Neural cell (in vitro differentiated cells): ENCODE measurements at regions not wholly inside any gene's neighbourhood (a gene's known extent, or its start where the extent isn't known, plus 50 kb on each side); places are given as distances from the start of the nearest gene placed in this dataset.

Experiments
- H2AFZ ChIP-seq: fragments of 200-600, 300-800 bp; sonication (generic), shearing (Covaris generic); 2 replicates; pipeline ENCODE4 v1.6.0; 2014; ENCODE audit warnings: low read depth, mild to moderate bottlenecking, antibody characterized with exemption, low read length, moderate library complexity
- H3F3A ChIP-seq: fragments of 200-600 bp; shearing (Covaris generic); 2 replicates; pipeline ENCODE4 v1.6.1; 2016; ENCODE audit warnings: mild to moderate bottlenecking, moderate library complexity, mixed read lengths, antibody characterized with exemption, low read length; ENCODE audit not compliant: insufficient read depth, poor library complexity, severe bottlenecking
- H3K27ac ChIP-seq: fragments of 200-600, 300-800 bp; sonication (generic), shearing (Covaris generic); 2 replicates; pipeline ENCODE4 v1.5.1; 2014; ENCODE audit warnings: mild to moderate bottlenecking, low read length, moderate library complexity
- H3K27me3 ChIP-seq: fragments of 300-800, 200-600 bp; sonication (generic), shearing (Covaris generic); 2 replicates; pipeline ENCODE4 v1.6.0; 2014; ENCODE audit warnings: mild to moderate bottlenecking, low read depth, low read length, moderate library complexity; ENCODE audit not compliant: insufficient read depth
- H3K36me3 ChIP-seq: fragments of 300-800, 200-600 bp; sonication (generic), shearing (Covaris generic); 2 replicates; pipeline ENCODE4 v1.5.1; 2014; ENCODE audit warnings: mild to moderate bottlenecking, antibody characterized with exemption, low read length, moderate library complexity; ENCODE audit not compliant: insufficient read depth
- H3K4me2 ChIP-seq: fragments of 300-800, 200-600 bp; sonication (generic), shearing (Covaris generic); 2 replicates; pipeline ENCODE4 v1.6.0; 2014; ENCODE audit warnings: mild to moderate bottlenecking, low read length
- H3K4me3 ChIP-seq: fragments of 300-800, 200-600 bp; sonication (generic), shearing (Covaris generic); 2 replicates; pipeline ENCODE4 v1.5.1; 2014; ENCODE audit warnings: mild to moderate bottlenecking, low read length, moderate library complexity
- H3K79me2 ChIP-seq: fragments of 200-600 bp; shearing (Covaris generic); replicated peaks from 2 replicates; pipeline ENCODE4 v1.6.0; 2014; ENCODE audit warnings: mild to moderate bottlenecking, low read length, moderate library complexity; ENCODE audit not compliant: insufficient read depth
- H3K9ac ChIP-seq: fragments of 300-800, 200-600 bp; sonication (generic), shearing (Covaris generic); 2 replicates; pipeline ENCODE4 v1.6.1; 2016; ENCODE audit warnings: mild to moderate bottlenecking, low read length, mixed read lengths
- H3K9me2 ChIP-seq: fragments of 200-600 bp; shearing (Covaris generic); 2 replicates; pipeline ENCODE4 v1.6.1; 2016; ENCODE audit warnings: mild to moderate bottlenecking, low read length, mixed read lengths; ENCODE audit not compliant: insufficient read depth
- H3K9me3 ChIP-seq: fragments of 200-600, 300-800 bp; sonication (generic), shearing (Covaris generic); 2 replicates; pipeline ENCODE4 v1.6.1; 2016; ENCODE audit warnings: mild to moderate bottlenecking, mixed run types, low read length, moderate library complexity, mixed read lengths
- H4K20me1 ChIP-seq: fragments of 200-600 bp; shearing (Covaris generic); 2 replicates; pipeline ENCODE4 v1.6.1; 2016; ENCODE audit warnings: mild to moderate bottlenecking, mixed run types; ENCODE audit not compliant: insufficient read depth
- EP300 ChIP-seq: fragments of 450-650 bp; conservative IDR thresholded peaks from 2 replicates; pipeline ENCODE4 v1.6.1; 2014; ENCODE audit warnings: antibody characterized with exemption, mild to moderate bottlenecking, moderate library complexity; ENCODE audit not compliant: poor library complexity, severe bottlenecking
- EZH2 ChIP-seq: fragments of 200-600, 300-800 bp; shearing (Covaris generic), sonication (generic); IDR thresholded peaks from 2 replicates; pipeline ENCODE4 v1.6.1; 2014; ENCODE audit warnings: antibody characterized with exemption, low read length, borderline replicate concordance, mild to moderate bottlenecking; ENCODE audit not compliant: insufficient read depth, poor library complexity, severe bottlenecking
- MXI1 ChIP-seq: fragments of 450-650 bp; conservative IDR thresholded peaks from 2 replicates; pipeline ENCODE4 v1.6.1; 2014; ENCODE audit warnings: antibody characterized with exemption, mild to moderate bottlenecking; ENCODE audit not compliant: poor library complexity, severe bottlenecking
- POLR2AphosphoS5 ChIP-seq: IDR thresholded peaks from 2 replicates; pipeline ENCODE4 v1.6.1; 2012
- RAD21 ChIP-seq: fragments of 450-650 bp; conservative IDR thresholded peaks from 2 replicates; pipeline ENCODE4 v1.6.1; 2014; ENCODE audit warnings: antibody characterized with exemption, mild to moderate bottlenecking, moderate library complexity
- SMC3 ChIP-seq: fragments of 450-650 bp; conservative IDR thresholded peaks from 2 replicates; pipeline ENCODE4 v1.6.1; 2014; ENCODE audit warnings: antibody characterized with exemption, mild to moderate bottlenecking, moderate library complexity; ENCODE audit not compliant: poor library complexity
- TAF1 ChIP-seq: IDR thresholded peaks from 2 replicates; pipeline ENCODE4 v1.6.1; 2012; ENCODE audit warnings: low read depth
- TF ChIP-seq, protein P1 (sequence below): IDR thresholded peaks from 2 replicates; pipeline ENCODE4 v1.6.1; 2012; ENCODE audit warnings: borderline replicate concordance
- TF ChIP-seq, protein P2 (sequence below): fragments of 450-650 bp; IDR thresholded peaks from 2 replicates; pipeline ENCODE4 v1.5.1; 2014; ENCODE audit warnings: antibody characterized with exemption, mild to moderate bottlenecking, moderate library complexity; ENCODE audit not compliant: poor library complexity, severe bottlenecking

DNA sequence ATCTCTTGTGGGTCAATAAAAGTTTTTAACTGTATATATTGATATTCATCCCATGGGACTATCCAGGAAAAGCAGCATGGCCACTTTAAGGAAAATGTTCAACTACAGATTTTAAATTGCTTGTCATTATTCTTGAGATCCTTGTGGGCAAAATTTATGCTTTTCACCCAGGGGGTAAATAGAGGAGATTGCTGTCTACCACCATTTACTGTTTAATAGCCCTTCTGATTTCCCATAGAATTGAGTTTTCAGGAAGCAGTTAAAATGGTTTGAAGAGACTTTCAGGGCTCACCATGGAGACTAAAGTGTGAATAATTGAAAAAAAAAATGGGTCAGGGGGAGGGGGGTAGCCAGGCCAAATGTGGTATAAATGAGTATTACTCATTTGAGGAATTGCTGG lies 901.1 kb upstream of the POT1 start:
- H3K27me3 ChIP-seq = no peaks in the 10 kb centered on the region

DNA sequence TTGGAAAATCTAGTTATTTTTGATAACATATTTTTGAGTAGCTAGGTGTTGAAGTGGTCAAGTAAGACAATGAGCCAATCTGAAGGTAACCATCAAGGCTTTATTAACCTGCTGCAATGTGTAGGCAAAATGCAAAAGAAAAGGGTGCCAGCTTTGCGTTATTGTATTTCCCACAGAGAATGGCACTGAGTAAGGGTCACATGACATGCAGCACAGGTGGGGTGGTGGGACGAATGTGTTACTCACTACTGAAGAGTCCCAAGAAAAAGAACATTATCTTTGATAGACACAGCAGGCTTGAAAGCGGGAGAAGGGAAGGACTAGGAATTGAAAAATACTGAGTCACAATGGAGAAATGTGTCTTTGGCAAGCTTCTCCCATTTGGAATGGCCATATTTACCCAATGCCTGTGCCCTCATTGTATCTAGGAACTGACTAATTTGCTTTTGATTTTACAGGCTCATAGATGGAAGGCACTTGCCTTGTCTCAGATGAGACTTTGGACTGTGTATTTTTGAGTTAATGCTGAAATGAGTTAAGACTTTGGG lies 898.6 kb upstream of the POT1 start:
- TF ChIP-seq MXI1 = no peak
- TF ChIP-seq, protein P1, sequence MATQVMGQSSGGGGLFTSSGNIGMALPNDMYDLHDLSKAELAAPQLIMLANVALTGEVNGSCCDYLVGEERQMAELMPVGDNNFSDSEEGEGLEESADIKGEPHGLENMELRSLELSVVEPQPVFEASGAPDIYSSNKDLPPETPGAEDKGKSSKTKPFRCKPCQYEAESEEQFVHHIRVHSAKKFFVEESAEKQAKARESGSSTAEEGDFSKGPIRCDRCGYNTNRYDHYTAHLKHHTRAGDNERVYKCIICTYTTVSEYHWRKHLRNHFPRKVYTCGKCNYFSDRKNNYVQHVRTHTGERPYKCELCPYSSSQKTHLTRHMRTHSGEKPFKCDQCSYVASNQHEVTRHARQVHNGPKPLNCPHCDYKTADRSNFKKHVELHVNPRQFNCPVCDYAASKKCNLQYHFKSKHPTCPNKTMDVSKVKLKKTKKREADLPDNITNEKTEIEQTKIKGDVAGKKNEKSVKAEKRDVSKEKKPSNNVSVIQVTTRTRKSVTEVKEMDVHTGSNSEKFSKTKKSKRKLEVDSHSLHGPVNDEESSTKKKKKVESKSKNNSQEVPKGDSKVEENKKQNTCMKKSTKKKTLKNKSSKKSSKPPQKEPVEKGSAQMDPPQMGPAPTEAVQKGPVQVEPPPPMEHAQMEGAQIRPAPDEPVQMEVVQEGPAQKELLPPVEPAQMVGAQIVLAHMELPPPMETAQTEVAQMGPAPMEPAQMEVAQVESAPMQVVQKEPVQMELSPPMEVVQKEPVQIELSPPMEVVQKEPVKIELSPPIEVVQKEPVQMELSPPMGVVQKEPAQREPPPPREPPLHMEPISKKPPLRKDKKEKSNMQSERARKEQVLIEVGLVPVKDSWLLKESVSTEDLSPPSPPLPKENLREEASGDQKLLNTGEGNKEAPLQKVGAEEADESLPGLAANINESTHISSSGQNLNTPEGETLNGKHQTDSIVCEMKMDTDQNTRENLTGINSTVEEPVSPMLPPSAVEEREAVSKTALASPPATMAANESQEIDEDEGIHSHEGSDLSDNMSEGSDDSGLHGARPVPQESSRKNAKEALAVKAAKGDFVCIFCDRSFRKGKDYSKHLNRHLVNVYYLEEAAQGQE = no peak
- no peak for TF ChIP-seq TAF1
- TF ChIP-seq SMC3 = no peak
- no peak for TF ChIP-seq EZH2
- no peak for TF ChIP-seq POLR2AphosphoS5
- no peak for TF ChIP-seq EP300
- TF ChIP-seq, protein P2, sequence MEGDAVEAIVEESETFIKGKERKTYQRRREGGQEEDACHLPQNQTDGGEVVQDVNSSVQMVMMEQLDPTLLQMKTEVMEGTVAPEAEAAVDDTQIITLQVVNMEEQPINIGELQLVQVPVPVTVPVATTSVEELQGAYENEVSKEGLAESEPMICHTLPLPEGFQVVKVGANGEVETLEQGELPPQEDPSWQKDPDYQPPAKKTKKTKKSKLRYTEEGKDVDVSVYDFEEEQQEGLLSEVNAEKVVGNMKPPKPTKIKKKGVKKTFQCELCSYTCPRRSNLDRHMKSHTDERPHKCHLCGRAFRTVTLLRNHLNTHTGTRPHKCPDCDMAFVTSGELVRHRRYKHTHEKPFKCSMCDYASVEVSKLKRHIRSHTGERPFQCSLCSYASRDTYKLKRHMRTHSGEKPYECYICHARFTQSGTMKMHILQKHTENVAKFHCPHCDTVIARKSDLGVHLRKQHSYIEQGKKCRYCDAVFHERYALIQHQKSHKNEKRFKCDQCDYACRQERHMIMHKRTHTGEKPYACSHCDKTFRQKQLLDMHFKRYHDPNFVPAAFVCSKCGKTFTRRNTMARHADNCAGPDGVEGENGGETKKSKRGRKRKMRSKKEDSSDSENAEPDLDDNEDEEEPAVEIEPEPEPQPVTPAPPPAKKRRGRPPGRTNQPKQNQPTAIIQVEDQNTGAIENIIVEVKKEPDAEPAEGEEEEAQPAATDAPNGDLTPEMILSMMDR = no peak
- no peak for TF ChIP-seq RAD21
- Histone ChIP-seq H2AFZ (no peak overlapping the region), H3K9me3 (no peaks in the 10 kb centered on the region), H3K79me2 (no peaks in the 10 kb centered on the region), H3K36me3 (no peaks in the 10 kb centered on the region), H3K27ac (no peak overlapping the region), H3K9ac (no peak overlapping the region), H3F3A (no peaks in the 10 kb centered on the region), H3K4me2 (no peak overlapping the region), H4K20me1 (no peaks in the 10 kb centered on the region), H3K27me3 (no peaks in the 10 kb centered on the region), H3K9me2 (no peaks in the 10 kb centered on the region), H3K4me3 (no peak overlapping the region)

More for the DNA sequence above, 901.1 kb upstream of the POT1 start:
- Histone ChIP-seq H3K4me2 (no peak overlapping the region), H3K9ac (no peak overlapping the region), H3K9me2 (no peaks in the 10 kb centered on the region), H2AFZ (no peak overlapping the region), H3K9me3 (no peaks in the 10 kb centered on the region), H3K27ac (no peak overlapping the region), H3K4me3 (no peak overlapping the region), H3K36me3 (no peaks in the 10 kb centered on the region), H3F3A (no peaks in the 10 kb centered on the region), H3K79me2 (no peaks in the 10 kb centered on the region), H4K20me1 (no peaks in the 10 kb centered on the region)
- no peak for TF ChIP-seq EZH2
- TF ChIP-seq, protein P1 = no peak
- TF ChIP-seq EP300 = no peak
- TF ChIP-seq, protein P2 = no peak
- TF ChIP-seq MXI1 = no peak
- no peak for TF ChIP-seq TAF1
- TF ChIP-seq SMC3 = no peak
- no peak for TF ChIP-seq RAD21
- no peak for TF ChIP-seq POLR2AphosphoS5
